HepG2 (cell line): ENCODE measurements at regions not wholly inside any gene's neighbourhood (a gene's known extent, or its start where the extent isn't known, plus 50 kb on each side); places are given as distances from the start of the nearest gene placed in this dataset.

Source experiments
- CTCF ChIP-seq: sonication (generic); formaldehyde crosslinking; IDR thresholded peaks from 2 replicates; pipeline ENCODE4 v1.5.0; 2020; ENCODE audit warnings: mild to moderate bottlenecking, missing genetic modification reagents, moderate library complexity
- DPF2 ChIP-seq: sonication (generic); formaldehyde crosslinking; IDR thresholded peaks from 2 replicates; pipeline ENCODE4 v1.4.0; 2020; ENCODE audit warnings: mild to moderate bottlenecking, low read depth, missing genetic modification reagents, borderline replicate concordance
- MED8 ChIP-seq: sonication (generic); formaldehyde crosslinking; IDR thresholded peaks from 2 replicates; pipeline ENCODE4 v1.8.1; 2023; ENCODE audit warnings: mild to moderate bottlenecking, missing genetic modification reagents; ENCODE audit not compliant: insufficient replicate concordance
- PITX1 ChIP-seq: sonication (generic); formaldehyde crosslinking; IDR thresholded peaks from 2 replicates; pipeline ENCODE4 v1.5.1; 2020; ENCODE audit warnings: mild to moderate bottlenecking, missing genetic modification reagents
- POLR2A ChIP-seq, 2 experiments: IDR thresholded peaks; 2 replicates each; pipeline ENCODE4 v1.6.1; 2011; ENCODE audit warnings: low read depth in 2 of 2, low read length in 2 of 2, mild to moderate bottlenecking in 1 of 2, moderate library complexity in 1 of 2; ENCODE audit not compliant: insufficient read depth in 1 of 2
- TCF12 ChIP-seq, 2 experiments: fragments of 450-650 bp in 1 of 2; sonication (generic) in 1 of 2; formaldehyde crosslinking in 1 of 2; IDR thresholded peaks; 2 replicates each; pipeline versions ENCODE4 v1.6.1 to v1.8.0; 2017 to 2022; ENCODE audit warnings: antibody characterized with exemption in 1 of 2, mild to moderate bottlenecking in 1 of 2, missing genetic modification reagents in 1 of 2, moderate library complexity in 1 of 2
- TF ChIP-seq, protein P1 (sequence below): sonication (generic); formaldehyde crosslinking; conservative IDR thresholded peaks from 2 replicates; pipeline ENCODE4 v1.4.0; 2020; ENCODE audit warnings: missing genetic modification reagents

- TF ChIP-seq PITX1 (CRISPR knock-in tag) (no peak), DPF2 (no peak), MED8 (CRISPR knock-in tag) (no peak), POLR2A (IDR thresholded peaks at IDR 0.05; ENCODE audit: insufficient read depth in 1 of 2, low read depth in 2 of 2, low read length in 2 of 2) (no peak), TCF12 (IDR thresholded peaks at IDR 0.05) (no peak), TCF12 (CRISPR knock-in tag; IDR thresholded peaks at IDR 0.05) (no peak), CTCF (no peak)
- TF ChIP-seq, protein P1, sequence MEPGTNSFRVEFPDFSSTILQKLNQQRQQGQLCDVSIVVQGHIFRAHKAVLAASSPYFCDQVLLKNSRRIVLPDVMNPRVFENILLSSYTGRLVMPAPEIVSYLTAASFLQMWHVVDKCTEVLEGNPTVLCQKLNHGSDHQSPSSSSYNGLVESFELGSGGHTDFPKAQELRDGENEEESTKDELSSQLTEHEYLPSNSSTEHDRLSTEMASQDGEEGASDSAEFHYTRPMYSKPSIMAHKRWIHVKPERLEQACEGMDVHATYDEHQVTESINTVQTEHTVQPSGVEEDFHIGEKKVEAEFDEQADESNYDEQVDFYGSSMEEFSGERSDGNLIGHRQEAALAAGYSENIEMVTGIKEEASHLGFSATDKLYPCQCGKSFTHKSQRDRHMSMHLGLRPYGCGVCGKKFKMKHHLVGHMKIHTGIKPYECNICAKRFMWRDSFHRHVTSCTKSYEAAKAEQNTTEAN, result no peak
These were observed 135.9 kb downstream of the GPCPD1 start for GRCh38 chr20:5474646-5475550.
